H9 (cell line): ENCODE measurements at regions not wholly inside any gene's neighbourhood (a gene's known extent, or its start where the extent isn't known, plus 50 kb on each side); places are given as distances from the start of the nearest gene placed in this dataset.

Experiments
- DNase-seq: peaks from one replicate; pipeline ENCODE4 v3.0.0-alpha.2; 2017
- H2AFZ ChIP-seq: one replicate; pipeline ENCODE4 v1.6.1; 2013; ENCODE audit warnings: mild to moderate bottlenecking, low read length, control low read depth, moderate library complexity
- H2AK5ac ChIP-seq: 2 replicates; pipeline ENCODE4 v1.6.1; 2013; ENCODE audit warnings: low read length, control low read depth, mixed read lengths; ENCODE audit not compliant: insufficient read length
- H2BK120ac ChIP-seq: one replicate; pipeline ENCODE4 v1.6.1; 2013; ENCODE audit warnings: low read depth, mild to moderate bottlenecking, low read length, control low read depth, inconsistent platforms; ENCODE audit not compliant: poor library complexity, severe bottlenecking
- H2BK12ac ChIP-seq: 2 replicates; pipeline ENCODE4 v1.6.1; 2013; ENCODE audit warnings: low read length, control low read depth, mixed read lengths, low read depth; ENCODE audit not compliant: insufficient read length
- H2BK15ac ChIP-seq: 2 replicates; pipeline ENCODE4 v1.6.1; 2013; ENCODE audit warnings: low read depth, low read length, control low read depth
- H2BK20ac ChIP-seq: one replicate; pipeline ENCODE4 v1.6.1; 2013; ENCODE audit warnings: low read depth, mild to moderate bottlenecking, low read length, control low read depth, inconsistent platforms; ENCODE audit not compliant: poor library complexity, severe bottlenecking
- H2BK5ac ChIP-seq: 2 replicates; pipeline ENCODE4 v1.6.1; 2013; ENCODE audit warnings: low read length, control low read depth, mixed read lengths; ENCODE audit not compliant: insufficient read length
- H3K14ac ChIP-seq: 2 replicates; pipeline ENCODE4 v1.6.1; 2013; ENCODE audit warnings: low read length, control low read depth; ENCODE audit not compliant: insufficient read depth
- H3K18ac ChIP-seq: 2 replicates; pipeline ENCODE4 v1.6.1; 2013; ENCODE audit warnings: low read depth, mild to moderate bottlenecking, mixed read lengths, low read length, control low read depth; ENCODE audit not compliant: insufficient read length
- H3K23ac ChIP-seq: 2 replicates; pipeline ENCODE4 v1.6.1; 2013; ENCODE audit warnings: low read length, control low read depth, mixed read lengths, low read depth; ENCODE audit not compliant: insufficient read length
- H3K23me2 ChIP-seq: 2 replicates; pipeline ENCODE4 v1.6.1; 2013; ENCODE audit warnings: low read depth, mild to moderate bottlenecking, mixed read lengths, low read length, control low read depth; ENCODE audit not compliant: insufficient read length, poor library complexity, severe bottlenecking
- H3K27ac ChIP-seq: 2 replicates; pipeline ENCODE4 v1.5.1; 2013; ENCODE audit warnings: low read length, control low read depth, mixed read lengths, low read depth; ENCODE audit not compliant: insufficient read length
- H3K27me3 ChIP-seq: 2 replicates; pipeline ENCODE4 v1.6.1; 2013; ENCODE audit warnings: low read length, control low read depth, inconsistent platforms; ENCODE audit not compliant: insufficient read depth
- H3K4ac ChIP-seq: 2 replicates; pipeline ENCODE4 v1.6.1; 2013; ENCODE audit warnings: low read depth, mild to moderate bottlenecking, control low read depth, inconsistent platforms, low read length, moderate library complexity
- H3K4me1 ChIP-seq: 2 replicates; pipeline ENCODE4 v1.6.1; 2013; ENCODE audit warnings: low read length, control low read depth, inconsistent platforms; ENCODE audit not compliant: insufficient read depth
- H3K4me2 ChIP-seq: 2 replicates; pipeline ENCODE4 v1.6.1; 2013; ENCODE audit warnings: low read length, control low read depth, mixed read lengths; ENCODE audit not compliant: insufficient read length, insufficient read depth
- H3K56ac ChIP-seq: 2 replicates; pipeline ENCODE4 v1.6.1; 2013; ENCODE audit warnings: low read depth, mild to moderate bottlenecking, mixed read lengths, low read length, control low read depth; ENCODE audit not compliant: insufficient read length
- H3K79me1 ChIP-seq: 2 replicates; pipeline ENCODE4 v1.6.1; 2013; ENCODE audit warnings: low read depth, mild to moderate bottlenecking, moderate library complexity, low read length, control low read depth, inconsistent platforms; ENCODE audit not compliant: insufficient read depth, poor library complexity, severe bottlenecking
- H3K79me2 ChIP-seq: 2 replicates; pipeline ENCODE4 v1.6.1; 2013; ENCODE audit warnings: low read length, control low read depth, inconsistent platforms; ENCODE audit not compliant: insufficient read depth
- H3K9ac ChIP-seq: 2 replicates; pipeline ENCODE4 v1.6.1; 2013; ENCODE audit warnings: low read length, control low read depth, mixed read lengths; ENCODE audit not compliant: insufficient read length; ENCODE audit errors: extremely low read depth
- H3K9me3 ChIP-seq: one replicate; pipeline ENCODE4 v1.6.1; 2013; ENCODE audit warnings: low read depth, low read length, inconsistent platforms; ENCODE audit not compliant: control insufficient read depth
- H3T11ph ChIP-seq: one replicate; pipeline ENCODE4 v1.6.1; 2013; ENCODE audit warnings: mild to moderate bottlenecking, low read length, control low read depth, inconsistent platforms
- H4K20me1 ChIP-seq: one replicate; pipeline ENCODE4 v1.6.1; 2013; ENCODE audit not compliant: control insufficient read depth, insufficient read length, insufficient read depth
- H4K5ac ChIP-seq: 2 replicates; pipeline ENCODE4 v1.6.1; 2013; ENCODE audit warnings: low read depth, mild to moderate bottlenecking, mixed read lengths, low read length, control low read depth; ENCODE audit not compliant: insufficient read length
- H4K8ac ChIP-seq: replicated peaks from 2 replicates; pipeline ENCODE4 v1.6.1; 2013; ENCODE audit warnings: low read length, control low read depth, mixed read lengths, low read depth; ENCODE audit not compliant: insufficient read length
- H4K91ac ChIP-seq: 2 replicates; pipeline ENCODE4 v1.6.1; 2013; ENCODE audit warnings: low read depth, mild to moderate bottlenecking, moderate library complexity, mixed read lengths, low read length, control low read depth; ENCODE audit not compliant: insufficient read length
- H3K27ac Mint-ChIP-seq, 3 experiments: 2 replicates in 2 of 3; 3 replicates in 1 of 3; pipeline ENCODE4 v1.8.0; 2020 to 2021; ENCODE audit warnings: mixed read lengths in 3 of 3, mild to moderate bottlenecking in 1 of 3, moderate library complexity in 1 of 3
- H3K27me3 Mint-ChIP-seq: 2 replicates; pipeline ENCODE4 v1.8.0; 2021; ENCODE audit warnings: low read depth, mild to moderate bottlenecking, moderate library complexity, mixed read lengths
- H3K36me3 Mint-ChIP-seq, 3 experiments: 2 replicates in 2 of 3; 3 replicates in 1 of 3; pipeline ENCODE4 v1.8.0; 2020 to 2021; ENCODE audit warnings: low read depth in 3 of 3, mixed read lengths in 3 of 3; ENCODE audit not compliant: insufficient read depth in 1 of 3
- H3K4me1 Mint-ChIP-seq, 2 experiments: 2 replicates each; pipeline ENCODE4 v1.8.0; 2020; ENCODE audit warnings: mixed read lengths in 2 of 2
- H3K4me3 Mint-ChIP-seq, 2 experiments: 2 replicates in 1 of 2; 3 replicates in 1 of 2; pipeline ENCODE4 v1.8.0; 2020 to 2021; ENCODE audit warnings: mild to moderate bottlenecking in 2 of 2, mixed read lengths in 2 of 2, moderate library complexity in 1 of 2
- H3K9me3 Mint-ChIP-seq, 2 experiments: 2 replicates in 1 of 2; 3 replicates in 1 of 2; pipeline ENCODE4 v1.8.0; 2020; ENCODE audit warnings: mild to moderate bottlenecking in 2 of 2, mixed read lengths in 2 of 2, moderate library complexity in 1 of 2
- WGBS: extraction: QIAGEN DNeasy Blood & Tissue Kit; methylation state at CpG from one replicate; pipeline ENCODE4 v1.1.7; 2013; ENCODE audit warnings: missing lambda C conversion rate, low lambda C conversion rate, mixed read lengths; ENCODE audit not compliant: insufficient read length; ENCODE audit errors: extremely low coverage; 5-methylcytosine and 5-hydroxymethylcytosine counted together
- TF ChIP-seq, protein P1 (sequence below): fragments of 200-600 bp; sonication (generic); conservative IDR thresholded peaks from 3 replicates; pipeline ENCODE4 v1.8.0; 2021; ENCODE audit warnings: antibody characterized with exemption, mild to moderate bottlenecking

DNA sequence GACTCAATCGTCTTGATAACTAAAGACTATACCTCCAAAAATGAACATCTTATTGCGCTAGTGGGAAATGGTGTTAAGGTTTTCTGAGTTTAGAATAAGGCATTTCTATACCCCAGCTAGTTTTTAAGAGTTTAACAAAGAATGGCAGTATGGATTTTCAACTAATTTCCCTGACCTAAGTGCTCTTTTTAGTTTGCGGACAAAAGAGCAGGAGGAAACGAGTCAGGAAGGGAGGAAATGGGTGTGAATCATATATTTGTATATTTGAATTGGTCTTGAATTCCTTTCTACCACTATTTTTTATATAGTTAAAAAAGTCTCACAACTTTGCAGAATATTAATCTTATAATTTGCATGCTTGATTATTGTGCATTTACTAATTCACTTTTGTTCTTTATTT, 516.3 kb upstream of the ZNF608 start:
- H2BK5ac ChIP-seq, result no peak overlapping the region
- H3K9ac ChIP-seq, result no peak overlapping the region
- no peak overlapping the region for H2BK120ac ChIP-seq
- no peak overlapping the region for H3K4ac ChIP-seq
- peaks cover 7 to 8% of the 10 kb centered on the region in 2 experiments; a peak in 2 of 4 replicates for H3K4me1 Mint-ChIP-seq
- H4K20me1 ChIP-seq, result no peaks in the 10 kb centered on the region
- no peak overlapping the region for H4K91ac ChIP-seq
- H3K27ac Mint-ChIP-seq, result no peak overlapping the region
- H3K4me1 ChIP-seq, result no peaks in the 10 kb centered on the region
- H3K23ac ChIP-seq, result no peak overlapping the region
- H2AFZ ChIP-seq, result no peak overlapping the region
- H3K27ac ChIP-seq, result no peak overlapping the region
- no peak overlapping the region for H2BK20ac ChIP-seq
- H3K4me3 Mint-ChIP-seq, result no peak overlapping the region
- H3K9me3 Mint-ChIP-seq, result peaks cover 5 to 9% of the 10 kb centered on the region in 2 experiments; a peak in 4 of 5 replicates
- no peak overlapping the region for H4K8ac ChIP-seq
- TF ChIP-seq, protein P1, sequence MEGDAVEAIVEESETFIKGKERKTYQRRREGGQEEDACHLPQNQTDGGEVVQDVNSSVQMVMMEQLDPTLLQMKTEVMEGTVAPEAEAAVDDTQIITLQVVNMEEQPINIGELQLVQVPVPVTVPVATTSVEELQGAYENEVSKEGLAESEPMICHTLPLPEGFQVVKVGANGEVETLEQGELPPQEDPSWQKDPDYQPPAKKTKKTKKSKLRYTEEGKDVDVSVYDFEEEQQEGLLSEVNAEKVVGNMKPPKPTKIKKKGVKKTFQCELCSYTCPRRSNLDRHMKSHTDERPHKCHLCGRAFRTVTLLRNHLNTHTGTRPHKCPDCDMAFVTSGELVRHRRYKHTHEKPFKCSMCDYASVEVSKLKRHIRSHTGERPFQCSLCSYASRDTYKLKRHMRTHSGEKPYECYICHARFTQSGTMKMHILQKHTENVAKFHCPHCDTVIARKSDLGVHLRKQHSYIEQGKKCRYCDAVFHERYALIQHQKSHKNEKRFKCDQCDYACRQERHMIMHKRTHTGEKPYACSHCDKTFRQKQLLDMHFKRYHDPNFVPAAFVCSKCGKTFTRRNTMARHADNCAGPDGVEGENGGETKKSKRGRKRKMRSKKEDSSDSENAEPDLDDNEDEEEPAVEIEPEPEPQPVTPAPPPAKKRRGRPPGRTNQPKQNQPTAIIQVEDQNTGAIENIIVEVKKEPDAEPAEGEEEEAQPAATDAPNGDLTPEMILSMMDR, result no peak
- no peak overlapping the region for H2AK5ac ChIP-seq
- no peaks in the 10 kb centered on the region for H3K79me2 ChIP-seq
- no peak overlapping the region for H3K18ac ChIP-seq
- no peaks in the 10 kb centered on the region for H3K79me1 ChIP-seq
- no peaks in the 10 kb centered on the region for H3K23me2 ChIP-seq
- no peak overlapping the region for H3K4me2 ChIP-seq
- H2BK15ac ChIP-seq, result no peak overlapping the region
- H3K14ac ChIP-seq, result no peak overlapping the region
- no peak for DNase-seq
- H4K5ac ChIP-seq, result no peak overlapping the region
- no peaks in the 10 kb centered on the region; the same call in 1 of the 2 replicates for H3K27me3 Mint-ChIP-seq
- H3T11ph ChIP-seq, result no peak overlapping the region
- H3K36me3 Mint-ChIP-seq, result peaks cover 2 to 25% (median 6%) of the 10 kb centered on the region in 3 experiments; a peak in 5 of 7 replicates
- H3K9me3 ChIP-seq, result no peaks in the 10 kb centered on the region
- no peak overlapping the region for H3K56ac ChIP-seq
- no CpG with 5 or more reads among the region's 4 CpGs for WGBS
- H3K27me3 ChIP-seq, result no peaks in the 10 kb centered on the region
- H2BK12ac ChIP-seq, result no peak overlapping the region
